ENCODE measurements at regions not wholly inside any gene's neighbourhood (a gene's known extent, or its start where the extent isn't known, plus 50 kb on each side); places are given as distances from the start of the nearest gene placed in this dataset.

DNA sequence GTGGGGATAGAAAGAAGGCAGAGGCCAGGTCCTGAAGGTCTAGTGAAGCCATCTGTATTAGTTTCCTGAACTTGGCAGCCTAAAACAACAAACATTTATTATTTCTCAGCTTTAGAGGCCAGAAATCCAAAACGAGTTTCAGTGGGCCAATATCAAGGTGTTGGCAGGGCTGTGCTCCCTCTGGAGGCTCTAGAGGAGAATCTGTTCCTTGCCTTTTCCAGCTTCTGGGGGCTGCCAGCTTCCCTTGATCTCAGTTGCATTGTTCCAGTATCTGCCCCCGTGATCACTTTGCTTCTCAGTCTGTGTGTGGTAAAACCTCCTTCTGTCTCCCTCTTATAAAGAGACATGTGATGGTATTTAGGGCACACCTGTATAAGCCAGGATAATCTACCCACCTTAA lies 82.4 kb downstream of the MAFB start:
- TF ChIP-seq POLR2A (IDR thresholded peaks at IDR 0.05), result no peak
- TF ChIP-seq, protein P1, sequence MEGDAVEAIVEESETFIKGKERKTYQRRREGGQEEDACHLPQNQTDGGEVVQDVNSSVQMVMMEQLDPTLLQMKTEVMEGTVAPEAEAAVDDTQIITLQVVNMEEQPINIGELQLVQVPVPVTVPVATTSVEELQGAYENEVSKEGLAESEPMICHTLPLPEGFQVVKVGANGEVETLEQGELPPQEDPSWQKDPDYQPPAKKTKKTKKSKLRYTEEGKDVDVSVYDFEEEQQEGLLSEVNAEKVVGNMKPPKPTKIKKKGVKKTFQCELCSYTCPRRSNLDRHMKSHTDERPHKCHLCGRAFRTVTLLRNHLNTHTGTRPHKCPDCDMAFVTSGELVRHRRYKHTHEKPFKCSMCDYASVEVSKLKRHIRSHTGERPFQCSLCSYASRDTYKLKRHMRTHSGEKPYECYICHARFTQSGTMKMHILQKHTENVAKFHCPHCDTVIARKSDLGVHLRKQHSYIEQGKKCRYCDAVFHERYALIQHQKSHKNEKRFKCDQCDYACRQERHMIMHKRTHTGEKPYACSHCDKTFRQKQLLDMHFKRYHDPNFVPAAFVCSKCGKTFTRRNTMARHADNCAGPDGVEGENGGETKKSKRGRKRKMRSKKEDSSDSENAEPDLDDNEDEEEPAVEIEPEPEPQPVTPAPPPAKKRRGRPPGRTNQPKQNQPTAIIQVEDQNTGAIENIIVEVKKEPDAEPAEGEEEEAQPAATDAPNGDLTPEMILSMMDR (IDR thresholded peaks at IDR 0.05), result no peak
